Endodermal cell (in vitro differentiated cells): ENCODE measurements at regions not wholly inside any gene's neighbourhood (a gene's known extent, or its start where the extent isn't known, plus 50 kb on each side); places are given as distances from the start of the nearest gene placed in this dataset.

ENCODE experiments used
- DNase-seq: peaks from one replicate; pipeline ENCODE4 v3.0.0-alpha.2; 2017
- H3K27ac ChIP-seq: 2 replicates; pipeline ENCODE4 v1.5.1; 2013; ENCODE audit warnings: mild to moderate bottlenecking, low read depth, low read length, moderate library complexity
- H3K27me3 ChIP-seq: 2 replicates; pipeline ENCODE4 v1.6.1; 2013; ENCODE audit warnings: mild to moderate bottlenecking, low read length, moderate library complexity; ENCODE audit not compliant: insufficient read depth, control insufficient read depth, poor library complexity, severe bottlenecking
- H3K36me3 ChIP-seq: 2 replicates; pipeline ENCODE4 v1.7.0; 2013; ENCODE audit warnings: mild to moderate bottlenecking, low read length, moderate library complexity; ENCODE audit not compliant: control insufficient read depth, insufficient read depth
- H3K4me1 ChIP-seq: one replicate; pipeline ENCODE4 v1.7.0; 2013; ENCODE audit warnings: low read length; ENCODE audit not compliant: control insufficient read depth, insufficient read depth
- H3K4me3 ChIP-seq: 2 replicates; pipeline ENCODE4 v1.5.1; 2013; ENCODE audit warnings: mild to moderate bottlenecking, low read length, moderate library complexity
- H3K9ac ChIP-seq: 2 replicates; pipeline ENCODE4 v1.6.1; 2013; ENCODE audit warnings: mild to moderate bottlenecking, low read length, moderate library complexity; ENCODE audit not compliant: poor library complexity, severe bottlenecking; ENCODE audit errors: extremely low read depth
- H3K9me3 ChIP-seq: 2 replicates; pipeline ENCODE4 v1.6.1; 2013; ENCODE audit warnings: mild to moderate bottlenecking, low read length, moderate library complexity; ENCODE audit not compliant: control insufficient read depth
- H3K27ac Mint-ChIP-seq: 2 replicates; pipeline ENCODE4 v1.8.0; 2020; ENCODE audit warnings: mixed read lengths
- H3K27me3 Mint-ChIP-seq: 2 replicates; pipeline ENCODE4 v1.8.0; 2021; ENCODE audit warnings: mild to moderate bottlenecking, mixed read lengths; ENCODE audit not compliant: insufficient read depth
- H3K36me3 Mint-ChIP-seq: 2 replicates; pipeline ENCODE4 v1.8.0; 2020; ENCODE audit warnings: low read depth, mixed read lengths
- H3K4me1 Mint-ChIP-seq: 2 replicates; pipeline ENCODE4 v1.8.0; 2020; ENCODE audit warnings: mixed read lengths
- H3K4me3 Mint-ChIP-seq: 2 replicates; pipeline ENCODE4 v1.8.0; 2020; ENCODE audit warnings: mild to moderate bottlenecking, moderate library complexity, mixed read lengths
- H3K9me3 Mint-ChIP-seq: 2 replicates; pipeline ENCODE4 v1.8.0; 2020; ENCODE audit warnings: mild to moderate bottlenecking, mixed read lengths
- CTCF ChIP-seq: fragments of 200-600 bp; sonication (generic); conservative IDR thresholded peaks from 2 replicates; pipeline ENCODE4 v1.5.0; 2021; ENCODE audit warnings: antibody characterized with exemption, mild to moderate bottlenecking
- WGBS, 2 experiments: methylation state at CpG; one replicate each; pipeline versions ENCODE4 v1.1.5 to v1.1.7; 2013; ENCODE audit warnings: missing lambda C conversion rate in 2 of 2, mixed read lengths in 1 of 2; ENCODE audit not compliant: insufficient coverage in 1 of 2, insufficient read length in 1 of 2; 5-methylcytosine and 5-hydroxymethylcytosine counted together

DNA sequence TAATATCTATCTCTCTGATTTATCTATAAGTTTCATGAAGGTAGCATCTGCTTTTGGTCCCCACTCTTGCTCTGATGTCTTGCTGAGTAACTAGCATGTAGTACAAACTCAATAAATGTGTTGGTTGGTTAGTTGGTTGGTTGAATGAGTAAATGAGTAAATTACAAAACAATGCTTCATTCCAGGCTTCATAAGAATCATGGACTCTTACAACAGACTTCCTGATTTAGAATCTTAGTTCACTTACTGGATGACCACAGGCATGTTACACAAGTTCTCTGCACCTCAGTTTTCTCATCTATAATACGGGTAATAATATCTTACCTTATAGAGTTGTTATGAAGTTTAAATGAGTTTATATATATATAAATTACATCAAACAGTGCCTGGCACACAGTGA is 98.6 kb downstream of the ZNF281 start:
- H3K27me3 Mint-ChIP-seq: no peaks in the 10 kb centered on the region
- Histone ChIP-seq H3K9me3 (no peaks in the 10 kb centered on the region), H3K4me1 (no peaks in the 10 kb centered on the region), H3K27ac (no peak overlapping the region), H3K27me3 (no peaks in the 10 kb centered on the region), H3K9ac (no peak overlapping the region), H3K4me3 (no peak overlapping the region), H3K36me3 (no peaks in the 10 kb centered on the region)
- H3K9me3 Mint-ChIP-seq: no peaks in the 10 kb centered on the region
- no peak overlapping the region for H3K4me3 Mint-ChIP-seq
- H3K36me3 Mint-ChIP-seq: no peaks in the 10 kb centered on the region
- WGBS, 2 experiments: no CpG with 5 or more reads among the region's 1 CpG
- TF ChIP-seq CTCF: no peak
- no peak for DNase-seq
- H3K4me1 Mint-ChIP-seq: peaks cover 13% of the 10 kb centered on the region
- H3K27ac Mint-ChIP-seq: no peak overlapping the region

GRCh38 chr1:200310824-200311223 is 99.0 kb downstream of the ZNF281 start:
- Histone ChIP-seq H3K4me1 (no peaks in the 10 kb centered on the region), H3K27me3 (no peaks in the 10 kb centered on the region), H3K27ac (no peak overlapping the region), H3K9me3 (no peaks in the 10 kb centered on the region), H3K4me3 (no peak overlapping the region), H3K36me3 (no peaks in the 10 kb centered on the region), H3K9ac (no peak overlapping the region)
- TF ChIP-seq CTCF: no peak
- H3K9me3 Mint-ChIP-seq: no peaks in the 10 kb centered on the region
- WGBS, 2 experiments: 90 to 93% methylated on average over 2 of the region's 2 CpGs
- H3K36me3 Mint-ChIP-seq: no peaks in the 10 kb centered on the region
- peaks cover 13% of the 10 kb centered on the region for H3K4me1 Mint-ChIP-seq
- H3K27me3 Mint-ChIP-seq: no peaks in the 10 kb centered on the region
- H3K4me3 Mint-ChIP-seq: no peak overlapping the region
- DNase-seq: no peak
- no peak overlapping the region for H3K27ac Mint-ChIP-seq

GRCh38 chr1:200307755-200308066 is 102.1 kb downstream of the ZNF281 start:
- no peak for DNase-seq
- no peaks in the 10 kb centered on the region for H3K4me1 ChIP-seq
- Mint-ChIP-seq H3K27ac (no peak overlapping the region), H3K36me3 (no peaks in the 10 kb centered on the region), H3K9me3 (no peaks in the 10 kb centered on the region), H3K4me3 (no peak overlapping the region), H3K4me1 (peaks cover 14% of the 10 kb centered on the region), H3K27me3 (peaks cover 17% of the 10 kb centered on the region)
- WGBS, 2 experiments: 60% methylated on average over 1 of the region's 2 CpGs; no CpG with 5 or more reads in 1 of the 2 experiments
- H3K9ac ChIP-seq: no peak overlapping the region
- TF ChIP-seq CTCF: no peak
- no peaks in the 10 kb centered on the region for H3K36me3 ChIP-seq
- no peaks in the 10 kb centered on the region for H3K9me3 ChIP-seq
- peaks cover 9% of the 10 kb centered on the region for H3K27me3 ChIP-seq
- no peak overlapping the region for H3K27ac ChIP-seq
- H3K4me3 ChIP-seq: no peak overlapping the region
